GM12878 (cell line): ENCODE measurements at regions not wholly inside any gene's neighbourhood (a gene's known extent, or its start where the extent isn't known, plus 50 kb on each side); places are given as distances from the start of the nearest gene placed in this dataset.
A peak's percentile ranks its signal among the peaks of the same experiment; 100 is the strongest.

Experiments used
- ATAC-seq: fragments of 200-7000 bp; cut with Tn5 transposase; 3 replicates; pipeline ENCODE4 v1.9.1; 2020; ENCODE audit warnings: mild to moderate bottlenecking, moderate library complexity
- BruUV-seq: library from RNA; stranded (reverse); fragments of 400-500 nt; replicated peaks from 2 replicates; lab custom pipeline; 2021; lab: Mats Ljungman, UMichigan
- CTCF ChIA-PET: fragments of 300-600 bp; sonication (Branson Sonifier 250); formaldehyde crosslinking; extraction: SDS; loops from one replicate; lab custom pipeline; 2021; ENCODE audit warnings: inconsistent platforms; lab: Yijun Ruan, JAX
- POLR2A ChIA-PET: fragments of 350-600 bp; formaldehyde crosslinking; extraction: SDS; loops from one replicate; lab custom pipeline; 2021; ENCODE audit warnings: inconsistent platforms; lab: Charles Lee
- RAD21 ChIA-PET: fragments of 300-600 bp; sonication (Branson Sonifier 250); formaldehyde crosslinking; loops from one replicate; lab custom pipeline; 2023; ENCODE audit warnings: antibody characterized with exemption; ENCODE audit not compliant: unreplicated experiment; lab: Charles Lee
- SMC1A ChIA-PET: fragments of 300-600 bp; sonication (Branson Sonifier 250); formaldehyde crosslinking; loops from one replicate; lab custom pipeline; 2023; ENCODE audit not compliant: unreplicated experiment, uncharacterized antibody; lab: Charles Lee
- DNase-seq: peaks from one replicate; pipeline ENCODE4 v3.0.0-alpha.2; 2011; ENCODE audit warnings: low read depth, low spot score
- FAIRE-seq: peaks from 3 replicates; lab custom pipeline; 2011; peaks lifted over from hg19 to GRCh38; lab: Jason Lieb, UNC
- H2AFZ ChIP-seq: 2 replicates; pipeline ENCODE4 v1.6.0; 2011; ENCODE audit warnings: low read depth, low read length, control low read depth; ENCODE audit not compliant: control insufficient read depth
- H3K27ac ChIP-seq: 2 replicates; pipeline ENCODE4 v1.5.1; 2011; ENCODE audit warnings: control low read depth; ENCODE audit not compliant: control insufficient read depth, insufficient read depth
- H3K27me3 ChIP-seq, 2 experiments: replicated peaks in 1 of 2; 2 replicates each; pipeline versions ENCODE4 v1.6.0 to v1.6.1; 2011; ENCODE audit warnings: low read length in 1 of 2; ENCODE audit not compliant: control insufficient read depth in 2 of 2, insufficient read depth in 2 of 2
- H3K36me3 ChIP-seq, 2 experiments: 2 replicates each; pipeline ENCODE4 v1.5.1; 2011; ENCODE audit warnings: low read length in 1 of 2; ENCODE audit not compliant: control insufficient read depth in 2 of 2, insufficient read depth in 2 of 2
- H3K4me1 ChIP-seq: 2 replicates; pipeline ENCODE4 v1.6.1; 2011; ENCODE audit warnings: mild to moderate bottlenecking, low read length, moderate library complexity, mixed read lengths; ENCODE audit not compliant: control insufficient read depth, insufficient read depth
- H3K4me2 ChIP-seq: 2 replicates; pipeline ENCODE4 v1.6.0; 2011; ENCODE audit warnings: control low read depth; ENCODE audit not compliant: control insufficient read depth, insufficient read depth
- H3K4me3 ChIP-seq: fragments of 200-600 bp; sonication (generic); 2 replicates; pipeline ENCODE4 v1.5.1; 2016
- H3K79me2 ChIP-seq: 2 replicates; pipeline ENCODE4 v1.6.0; 2011; ENCODE audit warnings: low read length; ENCODE audit not compliant: control insufficient read depth, insufficient read depth
- H3K9ac ChIP-seq: 2 replicates; pipeline ENCODE4 v1.8.0; 2011; ENCODE audit warnings: low read length, control low read depth, mixed read lengths; ENCODE audit not compliant: control insufficient read depth, insufficient read depth
- H3K9me3 ChIP-seq: replicated peaks from 3 replicates; pipeline ENCODE4 v1.5.1; 2011; ENCODE audit warnings: mild to moderate bottlenecking, low read length; ENCODE audit not compliant: control insufficient read depth, insufficient read depth
- H4K20me1 ChIP-seq: 2 replicates; pipeline ENCODE4 v1.6.0; 2011; ENCODE audit not compliant: control insufficient read depth, insufficient read depth
- BHLHE40 ChIP-seq, 2 experiments: fragments of 450-650 bp in 1 of 2; IDR thresholded peaks; 2 replicates each; pipeline ENCODE4 v1.6.1; 2011 to 2017; ENCODE audit warnings: low read depth in 2 of 2, borderline replicate concordance in 1 of 2, improper control_type of control experiment in 1 of 2, low read length in 1 of 2, mild to moderate bottlenecking in 1 of 2
- BMI1 ChIP-seq: fragments of 450-650 bp; IDR thresholded peaks from 2 replicates; pipeline ENCODE4 v1.6.1; 2016; ENCODE audit warnings: mild to moderate bottlenecking, moderate library complexity, borderline replicate concordance
- TCF7 ChIP-seq: IDR thresholded peaks from 2 replicates; pipeline ENCODE4 v1.6.1; 2014; ENCODE audit warnings: antibody characterized with exemption, borderline replicate concordance
- YY1 ChIP-seq: IDR thresholded peaks from 2 replicates; pipeline ENCODE4 v1.6.1; 2011; ENCODE audit warnings: low read depth, mild to moderate bottlenecking, low read length
- WGBS: methylation state at CpG from one replicate; pipeline ENCODE4 v1.1.6; 2016; ENCODE audit warnings: low lambda C conversion rate; ENCODE audit not compliant: insufficient replicate concordance, insufficient coverage; ENCODE audit errors: missing lambda C conversion rate; 5-methylcytosine and 5-hydroxymethylcytosine counted together
- in situ Hi-C: fragments of 300-500 bp; cut with MboI; formaldehyde crosslinking; loops from 9 replicates; pipeline ENCODE4 v1.14.3; 2018; ENCODE audit warnings: mixed read lengths
- intact Hi-C: fragments of 100-400 bp; cut with micrococcal nuclease; formaldehyde crosslinking; loops from one replicate; pipeline ENCODE4 v1.14.2; 2022; ENCODE audit not compliant: unreplicated experiment
- TF ChIP-seq, protein P1 (sequence below): fragments of 450-650 bp; IDR thresholded peaks from 2 replicates; pipeline ENCODE4 v1.6.1; 2016; ENCODE audit warnings: mild to moderate bottlenecking, moderate library complexity, borderline replicate concordance
- TF ChIP-seq, protein P2 (sequence below): IDR thresholded peaks from 2 replicates; pipeline ENCODE4 v1.6.1; 2011; ENCODE audit warnings: borderline replicate concordance, low read depth, mild to moderate bottlenecking, moderate library complexity, mixed read lengths, low read length; ENCODE audit not compliant: insufficient read depth; ENCODE audit errors: extremely low read length

DNA sequence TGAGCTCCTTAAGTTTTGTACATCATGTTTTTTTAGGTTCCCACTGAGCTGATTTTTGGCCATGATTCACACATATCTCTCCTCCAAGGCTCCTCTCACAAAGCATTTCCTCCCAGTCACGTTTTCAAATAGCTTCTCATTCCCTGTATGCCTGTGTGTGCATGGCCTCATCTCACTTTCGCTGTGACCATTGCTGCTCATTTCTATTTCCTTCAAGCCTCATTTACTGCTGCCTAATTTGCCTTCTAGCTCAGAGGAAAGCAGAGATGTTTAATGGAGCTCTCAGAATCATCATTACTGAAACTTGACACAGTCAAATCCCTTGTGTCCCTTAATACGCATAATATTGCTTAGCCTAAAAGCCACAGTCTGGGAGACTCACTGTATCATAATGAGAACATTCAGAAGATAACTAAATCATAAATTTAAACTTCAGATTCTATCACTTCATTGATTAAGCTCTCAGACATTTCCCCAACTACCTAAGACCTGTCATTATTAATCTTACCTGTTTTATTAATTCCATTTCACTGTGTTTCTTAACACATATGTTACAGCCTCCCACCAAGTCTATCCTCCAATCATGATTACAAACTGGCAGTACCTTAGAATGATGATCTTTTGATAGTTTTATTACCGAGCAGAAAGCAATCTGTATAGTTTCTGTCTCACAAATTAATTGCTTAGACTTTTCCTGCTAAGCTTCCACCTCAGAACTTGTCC lies 278.3 kb upstream of the PTGER4 start:
- in situ Hi-C loops, result no loop called here
- POLR2A ChIA-PET, result no interaction called here
- 0% methylated on average over 4 of the region's 4 CpGs for WGBS

DNA sequence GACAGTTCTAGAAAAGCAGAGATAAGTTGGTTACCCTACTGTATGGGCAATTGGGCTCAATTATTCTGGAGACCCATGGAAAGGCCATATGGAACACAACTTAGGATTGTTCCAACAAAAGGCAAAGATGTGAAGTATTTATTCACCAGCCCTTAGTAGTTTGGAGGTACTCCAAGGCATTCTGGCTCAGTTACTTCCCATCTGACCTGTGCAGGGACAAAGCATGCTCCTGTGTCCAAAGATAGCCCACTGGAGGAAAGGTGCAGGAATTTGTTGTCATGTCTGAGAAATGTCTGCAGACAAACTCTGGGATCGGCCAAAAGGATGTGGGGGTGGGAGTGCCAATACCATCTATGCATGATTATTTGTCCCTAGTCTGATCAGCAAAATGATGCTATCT lies 279.5 kb upstream of the PTGER4 start:
- in situ Hi-C loops (no loop called here), intact Hi-C loops (no loop called here)
- Histone ChIP-seq H3K27me3 (no peaks in the 10 kb centered on the region; a peak in 1 of 4 replicates), H3K9ac (no peak overlapping the region), H3K9me3 (no peaks in the 10 kb centered on the region; the same call in 2 of the 3 replicates), H3K27ac (no peak overlapping the region), H3K36me3 (no peaks in the 10 kb centered on the region), H3K79me2 (no peaks in the 10 kb centered on the region), H2AFZ (no peak overlapping the region), H3K4me1 (peaks cover 5% of the 10 kb centered on the region), H4K20me1 (no peaks in the 10 kb centered on the region), H3K4me2 (no peak overlapping the region), H3K4me3 (no peak overlapping the region)
- no TSS peak for BruUV-seq
- 100% methylated on average over 1 of the region's 1 CpG for WGBS
- DNase-seq, result no peak
- ChIA-PET SMC1A (no interaction called here), RAD21 (no interaction called here), CTCF (no interaction called here), POLR2A (no interaction called here)
- no peak for ATAC-seq
- TF ChIP-seq, protein P1, sequence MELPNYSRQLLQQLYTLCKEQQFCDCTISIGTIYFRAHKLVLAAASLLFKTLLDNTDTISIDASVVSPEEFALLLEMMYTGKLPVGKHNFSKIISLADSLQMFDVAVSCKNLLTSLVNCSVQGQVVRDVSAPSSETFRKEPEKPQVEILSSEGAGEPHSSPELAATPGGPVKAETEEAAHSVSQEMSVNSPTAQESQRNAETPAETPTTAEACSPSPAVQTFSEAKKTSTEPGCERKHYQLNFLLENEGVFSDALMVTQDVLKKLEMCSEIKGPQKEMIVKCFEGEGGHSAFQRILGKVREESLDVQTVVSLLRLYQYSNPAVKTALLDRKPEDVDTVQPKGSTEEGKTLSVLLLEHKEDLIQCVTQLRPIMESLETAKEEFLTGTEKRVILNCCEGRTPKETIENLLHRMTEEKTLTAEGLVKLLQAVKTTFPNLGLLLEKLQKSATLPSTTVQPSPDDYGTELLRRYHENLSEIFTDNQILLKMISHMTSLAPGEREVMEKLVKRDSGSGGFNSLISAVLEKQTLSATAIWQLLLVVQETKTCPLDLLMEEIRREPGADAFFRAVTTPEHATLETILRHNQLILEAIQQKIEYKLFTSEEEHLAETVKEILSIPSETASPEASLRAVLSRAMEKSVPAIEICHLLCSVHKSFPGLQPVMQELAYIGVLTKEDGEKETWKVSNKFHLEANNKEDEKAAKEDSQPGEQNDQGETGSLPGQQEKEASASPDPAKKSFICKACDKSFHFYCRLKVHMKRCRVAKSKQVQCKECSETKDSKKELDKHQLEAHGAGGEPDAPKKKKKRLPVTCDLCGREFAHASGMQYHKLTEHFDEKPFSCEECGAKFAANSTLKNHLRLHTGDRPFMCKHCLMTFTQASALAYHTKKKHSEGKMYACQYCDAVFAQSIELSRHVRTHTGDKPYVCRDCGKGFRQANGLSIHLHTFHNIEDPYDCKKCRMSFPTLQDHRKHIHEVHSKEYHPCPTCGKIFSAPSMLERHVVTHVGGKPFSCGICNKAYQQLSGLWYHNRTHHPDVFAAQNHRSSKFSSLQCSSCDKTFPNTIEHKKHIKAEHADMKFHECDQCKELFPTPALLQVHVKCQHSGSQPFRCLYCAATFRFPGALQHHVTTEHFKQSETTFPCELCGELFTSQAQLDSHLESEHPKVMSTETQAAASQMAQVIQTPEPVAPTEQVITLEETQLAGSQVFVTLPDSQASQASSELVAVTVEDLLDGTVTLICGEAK, result no peak
- no peak for TF ChIP-seq TCF7
- FAIRE-seq, result no peak

More for the DNA sequence above, 278.3 kb upstream of the PTGER4 start:
- intact Hi-C loops, result no loop called here
- CTCF ChIA-PET, result interaction anchor here (1.3 kb wide), 1 partner anchor 10 kb away, joined by 5 read pairs; no protein-coding TSS in a partner anchor
- Histone ChIP-seq H3K4me3 (no peak overlapping the region), H3K36me3 (no peaks in the 10 kb centered on the region), H3K27ac (no peak overlapping the region), H2AFZ (no peak overlapping the region), H3K4me1 (peaks cover 8% of the 10 kb centered on the region), H3K9me3 (no peaks in the 10 kb centered on the region; the same call in 2 of the 3 replicates), H3K9ac (no peak overlapping the region), H3K27me3 (no peaks in the 10 kb centered on the region; a peak in 1 of 4 replicates), H3K4me2 (no peak overlapping the region), H4K20me1 (no peaks in the 10 kb centered on the region), H3K79me2 (no peaks in the 10 kb centered on the region)
- peak; percentile 59 for ATAC-seq
- no TSS peak for BruUV-seq
- FAIRE-seq, result no peak
- RAD21 ChIA-PET, result no interaction called here
- TF ChIP-seq YY1 (no peak), BMI1 (no peak), BHLHE40 (IDR thresholded peaks at IDR 0.05; ENCODE audit: borderline replicate concordance in 1 of 2, low read depth in 2 of 2, low read length in 1 of 2) (peak; percentile 25 to 75; a peak in 2 of 4 replicates)
- TF ChIP-seq, protein P2, sequence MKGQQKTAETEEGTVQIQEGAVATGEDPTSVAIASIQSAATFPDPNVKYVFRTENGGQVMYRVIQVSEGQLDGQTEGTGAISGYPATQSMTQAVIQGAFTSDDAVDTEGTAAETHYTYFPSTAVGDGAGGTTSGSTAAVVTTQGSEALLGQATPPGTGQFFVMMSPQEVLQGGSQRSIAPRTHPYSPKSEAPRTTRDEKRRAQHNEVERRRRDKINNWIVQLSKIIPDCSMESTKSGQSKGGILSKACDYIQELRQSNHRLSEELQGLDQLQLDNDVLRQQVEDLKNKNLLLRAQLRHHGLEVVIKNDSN, result no peak
- no peak for DNase-seq
- SMC1A ChIA-PET, result interaction anchor here (0.8 to 1.2 kb wide), 2 partner anchors 9 to 276 kb away, joined by 3 read pairs; no protein-coding TSS in a partner anchor
